C4-2B (cell line): ENCODE measurements at regions not wholly inside any gene's neighbourhood (a gene's known extent, or its start where the extent isn't known, plus 50 kb on each side); places are given as distances from the start of the nearest gene placed in this dataset.

ENCODE experiments used
- CTCF ChIP-seq: fragments of 450-650 bp; conservative IDR thresholded peaks from 2 replicates; pipeline ENCODE4 v1.5.1; 2017; ENCODE audit warnings: mild to moderate bottlenecking
- ZFX ChIP-seq: fragments of 450-650 bp; IDR thresholded peaks from 2 replicates; pipeline ENCODE4 v1.6.1; 2017

GRCh38 chr6:137666202-137666774 is 172.1 kb upstream of the OLIG3 start:
- TF ChIP-seq CTCF (no peak), ZFX (no peak)
